ENCODE measurements at regions not wholly inside any gene's neighbourhood (a gene's known extent, or its start where the extent isn't known, plus 50 kb on each side); places are given as distances from the start of the nearest gene placed in this dataset.

DNA sequence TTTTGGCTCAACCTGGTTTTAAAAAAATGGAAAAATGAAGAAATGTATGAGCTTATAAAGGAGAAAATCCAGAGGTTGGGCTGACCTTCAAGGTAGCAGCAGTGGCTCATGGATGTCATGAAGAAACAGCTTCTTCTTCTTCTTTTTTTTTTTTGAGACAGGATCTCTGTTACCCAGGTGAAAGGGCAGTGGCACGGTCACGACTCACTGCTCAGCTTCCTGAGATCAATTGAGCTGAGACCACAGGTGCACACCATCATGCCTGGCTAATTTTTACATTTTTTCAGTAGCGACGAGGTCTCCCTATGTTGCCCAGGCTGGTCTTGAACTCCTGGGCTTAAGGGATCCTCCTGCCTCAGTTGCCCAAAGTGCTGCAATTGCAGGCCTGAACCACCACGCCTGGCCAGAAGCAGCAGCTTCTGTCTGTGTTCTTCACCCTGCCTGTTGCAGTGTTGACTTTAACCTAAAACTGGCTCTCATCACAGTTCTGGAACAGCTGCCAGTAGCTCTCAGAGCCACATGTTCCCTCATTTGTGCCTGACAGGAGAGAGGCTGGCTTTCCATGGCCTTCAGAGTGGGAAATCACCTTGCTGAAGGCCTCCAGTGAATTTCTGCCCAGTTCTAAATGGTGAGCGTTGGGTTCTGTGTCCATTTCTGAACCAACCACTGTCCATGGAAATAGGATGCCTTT is 117.7 kb downstream of the PFKFB3 start:
- TF ChIP-seq POLR2AphosphoS5 (IDR thresholded peaks at IDR 0.05): no peak
- no peak for TF ChIP-seq CTCF (IDR thresholded peaks at IDR 0.05)

All from prostate gland (tissue), 2 donors.